ENCODE measurements at regions not wholly inside any gene's neighbourhood (a gene's known extent, or its start where the extent isn't known, plus 50 kb on each side); places are given as distances from the start of the nearest gene placed in this dataset.
"Not testable (repeated sequence)": the region's sequence is repeated elsewhere in the genome, so short reads cannot be mapped to it uniquely, and the experiment has no call there.

DNA sequence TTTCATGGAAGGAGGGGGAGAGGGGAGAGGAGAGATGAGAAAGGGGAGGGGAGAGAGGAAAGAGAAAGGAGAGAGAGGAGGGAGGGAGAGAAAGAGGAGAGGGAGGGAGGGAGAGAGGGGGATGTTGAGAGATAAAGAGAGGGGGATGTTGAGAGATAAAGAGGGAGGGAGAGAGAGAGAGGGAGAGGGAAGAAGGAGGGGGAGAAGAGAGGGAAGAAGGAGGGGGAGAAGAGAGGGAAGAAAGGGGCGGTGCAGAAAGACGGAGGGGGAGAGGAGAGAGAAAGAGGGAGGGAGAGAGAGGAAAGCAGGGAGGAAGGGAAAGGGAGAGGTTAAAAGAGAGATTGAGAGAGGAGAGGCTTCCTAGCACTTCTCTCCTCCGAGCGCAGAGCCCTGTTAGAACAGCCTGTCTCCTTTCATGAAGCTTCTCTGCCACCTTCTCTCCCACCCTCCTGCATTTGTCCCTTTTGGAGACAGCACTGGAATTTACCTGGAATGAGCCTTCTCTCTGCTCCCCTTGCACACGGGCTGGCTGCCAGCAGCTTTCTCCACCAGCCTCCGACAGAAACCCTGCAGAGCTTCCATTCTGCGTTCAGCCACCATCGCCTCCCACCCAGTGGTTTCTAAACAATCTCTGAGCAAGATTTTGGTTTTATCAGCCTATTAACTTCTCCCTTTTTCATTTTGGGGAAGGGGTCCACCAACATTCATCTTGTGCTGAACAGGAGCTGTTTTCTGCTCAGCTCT, 74.0 kb upstream of the CARD11 start:
- H3K27ac ChIP-seq (ENCODE audit: insufficient read depth, low read length): no peak overlapping the region
- no peak for DNase-seq (ENCODE audit: low read depth in 2 of 2)
- H3K9me3 ChIP-seq (ENCODE audit: control insufficient read depth, insufficient read depth, low read depth, low read length): no peaks in the 10 kb centered on the region

DNA sequence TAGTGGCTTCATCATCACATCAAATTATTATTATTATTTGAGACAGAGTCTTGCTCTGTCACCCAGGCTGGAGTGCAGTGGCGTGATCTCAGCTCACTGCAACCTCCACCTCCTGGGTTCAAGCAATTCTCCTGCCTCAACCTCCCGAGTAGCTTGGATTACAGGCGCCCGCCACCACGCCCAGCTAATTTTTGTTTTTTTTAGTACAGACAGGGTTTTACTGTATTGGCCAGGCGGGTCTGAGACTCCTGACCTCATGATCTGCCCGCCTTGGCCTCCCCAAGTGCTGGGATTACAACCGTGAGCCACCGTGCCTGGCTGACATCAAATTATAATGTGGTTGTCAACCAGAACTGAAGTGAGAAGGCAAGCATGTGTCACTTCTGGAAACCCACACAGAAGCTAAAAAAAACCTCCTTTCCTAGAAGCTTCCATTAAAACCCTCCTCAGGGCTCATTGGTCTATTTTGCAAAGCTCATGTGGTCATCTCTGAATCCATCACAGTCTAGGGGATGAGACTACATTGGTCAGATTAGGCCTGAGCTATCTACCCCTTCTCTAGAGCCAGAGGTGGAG, 75.8 kb upstream of the CARD11 start:
- H3K27ac ChIP-seq (ENCODE audit: insufficient read depth, low read length); H3K79me2 ChIP-seq (ENCODE audit: control insufficient read depth, insufficient read depth, low read length); H3K9me3 ChIP-seq (ENCODE audit: control insufficient read depth, insufficient read depth, low read depth, low read length); H4K20me1 ChIP-seq (ENCODE audit: control insufficient read depth, extremely low read depth, insufficient read depth, low read length); H3K27me3 ChIP-seq (ENCODE audit: control insufficient read depth, insufficient read depth, low read length); H2AFZ ChIP-seq (ENCODE audit: low read length); H3K36me3 ChIP-seq (ENCODE audit: control insufficient read depth, insufficient read depth, low read length); H3K4me2 ChIP-seq (ENCODE audit: extremely low read depth, insufficient read depth, low read length); DNase-seq (ENCODE audit: low read depth in 2 of 2); H3K4me3 ChIP-seq (replicated peaks in 1 of 4; ENCODE audit: control extremely low read depth in 1 of 4, insufficient read depth in 1 of 4, low read depth in 3 of 4, low read length in 4 of 4); H3K4me1 ChIP-seq (ENCODE audit: control insufficient read depth, extremely low read depth, insufficient read depth, low read length); H3K9ac ChIP-seq (ENCODE audit: insufficient read depth, low read length): not testable (repeated sequence)

More for the DNA sequence above, 74.0 kb upstream of the CARD11 start:
- Histone ChIP-seq H2AFZ (ENCODE audit: low read length) (no peak overlapping the region), H3K79me2 (ENCODE audit: control insufficient read depth, insufficient read depth, low read length) (no peaks in the 10 kb centered on the region), H3K4me2 (ENCODE audit: extremely low read depth, insufficient read depth, low read length) (no peak overlapping the region), H3K36me3 (ENCODE audit: control insufficient read depth, insufficient read depth, low read length) (no peaks in the 10 kb centered on the region), H3K27me3 (ENCODE audit: control insufficient read depth, insufficient read depth, low read length) (no peaks in the 10 kb centered on the region), H3K9ac (ENCODE audit: insufficient read depth, low read length) (no peak overlapping the region), H4K20me1 (ENCODE audit: control insufficient read depth, extremely low read depth, insufficient read depth, low read length) (no peaks in the 10 kb centered on the region), H3K4me1 (ENCODE audit: control insufficient read depth, extremely low read depth, insufficient read depth, low read length) (no peaks in the 10 kb centered on the region), H3K4me3 (replicated peaks in 1 of 4; ENCODE audit: control extremely low read depth in 1 of 4, insufficient read depth in 1 of 4, low read depth in 3 of 4, low read length in 4 of 4) (no peak overlapping the region)
- TF ChIP-seq EZH2 (IDR thresholded peaks at IDR 0.05; ENCODE audit: low read length, missing control alignments): no peak
- TF ChIP-seq, protein P1, sequence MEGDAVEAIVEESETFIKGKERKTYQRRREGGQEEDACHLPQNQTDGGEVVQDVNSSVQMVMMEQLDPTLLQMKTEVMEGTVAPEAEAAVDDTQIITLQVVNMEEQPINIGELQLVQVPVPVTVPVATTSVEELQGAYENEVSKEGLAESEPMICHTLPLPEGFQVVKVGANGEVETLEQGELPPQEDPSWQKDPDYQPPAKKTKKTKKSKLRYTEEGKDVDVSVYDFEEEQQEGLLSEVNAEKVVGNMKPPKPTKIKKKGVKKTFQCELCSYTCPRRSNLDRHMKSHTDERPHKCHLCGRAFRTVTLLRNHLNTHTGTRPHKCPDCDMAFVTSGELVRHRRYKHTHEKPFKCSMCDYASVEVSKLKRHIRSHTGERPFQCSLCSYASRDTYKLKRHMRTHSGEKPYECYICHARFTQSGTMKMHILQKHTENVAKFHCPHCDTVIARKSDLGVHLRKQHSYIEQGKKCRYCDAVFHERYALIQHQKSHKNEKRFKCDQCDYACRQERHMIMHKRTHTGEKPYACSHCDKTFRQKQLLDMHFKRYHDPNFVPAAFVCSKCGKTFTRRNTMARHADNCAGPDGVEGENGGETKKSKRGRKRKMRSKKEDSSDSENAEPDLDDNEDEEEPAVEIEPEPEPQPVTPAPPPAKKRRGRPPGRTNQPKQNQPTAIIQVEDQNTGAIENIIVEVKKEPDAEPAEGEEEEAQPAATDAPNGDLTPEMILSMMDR (conservative IDR thresholded peaks at IDR 0.05 in 1 of 2, IDR thresholded peaks at IDR 0.05 in 1 of 2; ENCODE audit: low read depth in 1 of 2, low read length in 2 of 2): no peak

DNA sequence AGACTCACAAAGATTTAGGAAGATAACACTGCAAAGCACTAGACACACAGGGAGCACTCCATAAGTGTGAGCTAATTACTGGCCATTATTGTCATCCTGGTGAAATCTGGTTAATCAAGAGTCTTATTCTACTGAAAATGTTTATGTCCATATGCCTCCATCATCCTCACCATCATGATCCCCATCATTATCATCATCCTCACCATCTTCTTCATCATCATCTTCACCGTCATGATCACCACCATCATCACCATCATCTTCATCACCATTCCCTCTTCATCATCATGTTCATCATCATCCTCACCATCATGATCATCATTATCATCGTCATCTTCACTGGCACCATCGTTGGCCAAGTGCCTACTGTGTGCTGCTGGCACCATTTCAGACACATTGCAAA, 76.3 kb upstream of the CARD11 start:
- no peak overlapping the region for H3K4me2 ChIP-seq (ENCODE audit: extremely low read depth, insufficient read depth, low read length)
- no peaks in the 10 kb centered on the region for H3K36me3 ChIP-seq (ENCODE audit: control insufficient read depth, insufficient read depth, low read length)
- H3K4me3 ChIP-seq (replicated peaks in 1 of 4; ENCODE audit: control extremely low read depth in 1 of 4, insufficient read depth in 1 of 4, low read depth in 3 of 4, low read length in 4 of 4): no peak overlapping the region
- TF ChIP-seq, protein P1 (conservative IDR thresholded peaks at IDR 0.05 in 1 of 2, IDR thresholded peaks at IDR 0.05 in 1 of 2; ENCODE audit: low read depth in 1 of 2, low read length in 2 of 2): no peak
- H3K4me1 ChIP-seq (ENCODE audit: control insufficient read depth, extremely low read depth, insufficient read depth, low read length): no peaks in the 10 kb centered on the region
- no peak overlapping the region for H3K9ac ChIP-seq (ENCODE audit: insufficient read depth, low read length)
- no peak overlapping the region for H2AFZ ChIP-seq (ENCODE audit: low read length)
- no peaks in the 10 kb centered on the region for H3K79me2 ChIP-seq (ENCODE audit: control insufficient read depth, insufficient read depth, low read length)
- H3K9me3 ChIP-seq (ENCODE audit: control insufficient read depth, insufficient read depth, low read depth, low read length): no peaks in the 10 kb centered on the region
- no peaks in the 10 kb centered on the region for H4K20me1 ChIP-seq (ENCODE audit: control insufficient read depth, extremely low read depth, insufficient read depth, low read length)
- DNase-seq (ENCODE audit: low read depth in 2 of 2): no peak
- no peaks in the 10 kb centered on the region for H3K27me3 ChIP-seq (ENCODE audit: control insufficient read depth, insufficient read depth, low read length)
- H3K27ac ChIP-seq (ENCODE audit: insufficient read depth, low read length): no peak overlapping the region

Data from fibroblast of lung (primary cell).